Loucy (cell line): ENCODE measurements at regions not wholly inside any gene's neighbourhood (a gene's known extent, or its start where the extent isn't known, plus 50 kb on each side); places are given as distances from the start of the nearest gene placed in this dataset.

Source experiments
- H2AFZ ChIP-seq: fragments of 200-600 bp; sonication (generic); 2 replicates; pipeline ENCODE4 v1.6.0; 2016; ENCODE audit warnings: antibody characterized with exemption, mild to moderate bottlenecking, low read length, moderate library complexity
- H3F3A ChIP-seq: fragments of 200-600 bp; 2 replicates; pipeline ENCODE4 v1.6.0; 2016; ENCODE audit warnings: antibody characterized with exemption, low read depth, mild to moderate bottlenecking
- H3K27me3 ChIP-seq: fragments of 200-600 bp; sonication (generic); 2 replicates; pipeline ENCODE4 v1.6.1; 2014; ENCODE audit warnings: low read length, mild to moderate bottlenecking; ENCODE audit not compliant: insufficient read depth, poor library complexity, severe bottlenecking
- H3K36me3 ChIP-seq: fragments of 200-600 bp; sonication (generic); 2 replicates; pipeline ENCODE4 v1.6.1; 2016; ENCODE audit warnings: low read length; ENCODE audit not compliant: insufficient read depth
- H3K4me1 ChIP-seq: fragments of 200-600 bp; sonication (generic); 2 replicates; pipeline ENCODE4 v1.5.1; 2014; ENCODE audit warnings: low read length, mild to moderate bottlenecking; ENCODE audit not compliant: insufficient read depth, poor library complexity, severe bottlenecking
- H3K4me2 ChIP-seq: fragments of 200-600 bp; sonication (generic); 2 replicates; pipeline ENCODE4 v1.6.0; 2014; ENCODE audit warnings: antibody characterized with exemption, low read length, low read depth, mild to moderate bottlenecking; ENCODE audit not compliant: poor library complexity, severe bottlenecking
- H3K4me3 ChIP-seq: fragments of 200-600 bp; sonication (generic); 2 replicates; pipeline ENCODE4 v1.5.1; 2014; ENCODE audit warnings: low read length, mild to moderate bottlenecking, mixed read lengths; ENCODE audit not compliant: poor library complexity, severe bottlenecking
- H3K79me2 ChIP-seq: fragments of 200-600 bp; sonication (generic); 2 replicates; pipeline ENCODE4 v1.6.1; 2014; ENCODE audit warnings: low read length; ENCODE audit not compliant: insufficient read depth
- H3K9ac ChIP-seq: fragments of 200-600 bp; sonication (generic); 2 replicates; pipeline ENCODE4 v1.6.0; 2014; ENCODE audit warnings: mild to moderate bottlenecking, low read depth, low read length, moderate library complexity; ENCODE audit not compliant: poor library complexity, severe bottlenecking
- H3K9me2 ChIP-seq: fragments of 200-600 bp; sonication (generic); replicated peaks from 2 replicates; pipeline ENCODE4 v1.6.1; 2016; ENCODE audit warnings: low read depth, low read length, mixed read lengths
- H3K9me3 ChIP-seq: fragments of 200-600 bp; sonication (generic); 2 replicates; pipeline ENCODE4 v1.6.1; 2014; ENCODE audit warnings: mild to moderate bottlenecking, antibody characterized with exemption, low read length, low read depth; ENCODE audit not compliant: insufficient read depth
- H4K20me1 ChIP-seq: fragments of 200-600 bp; sonication (generic); 2 replicates; pipeline ENCODE4 v1.6.0; 2014; ENCODE audit warnings: antibody characterized with exemption, low read length, mild to moderate bottlenecking; ENCODE audit not compliant: insufficient read depth, poor library complexity, severe bottlenecking
- CTCF ChIP-seq: fragments of 200-600 bp; sonication (generic); conservative IDR thresholded peaks from 2 replicates; pipeline ENCODE4 v1.5.1; 2014; ENCODE audit warnings: mild to moderate bottlenecking, antibody characterized with exemption, low read length
- EZH2phosphoT487 ChIP-seq: fragments of 200-600 bp; IDR thresholded peaks from 2 replicates; pipeline ENCODE4 v1.6.1; 2018; ENCODE audit warnings: antibody characterized with exemption, mild to moderate bottlenecking, moderate library complexity, borderline replicate concordance

GRCh38 chr5:88377240-88377639 is 108.6 kb upstream of the TMEM161B start:
- H3K4me1 ChIP-seq, result peaks cover 42% of the 10 kb centered on the region
- no peak overlapping the region for H2AFZ ChIP-seq
- peaks cover 23% of the 10 kb centered on the region for H3F3A ChIP-seq
- H4K20me1 ChIP-seq, result no peaks in the 10 kb centered on the region
- H3K27me3 ChIP-seq, result no peaks in the 10 kb centered on the region
- peaks cover 4% of the 10 kb centered on the region for H3K36me3 ChIP-seq
- peaks cover 52% of the 10 kb centered on the region for H3K9me3 ChIP-seq
- no peaks in the 10 kb centered on the region for H3K9me2 ChIP-seq
- H3K4me2 ChIP-seq, result peak overlapping the region; percentile 71
- H3K79me2 ChIP-seq, result no peaks in the 10 kb centered on the region
- H3K9ac ChIP-seq, result peak overlapping the region; percentile 67
- no peak for TF ChIP-seq CTCF
- no peak for TF ChIP-seq EZH2phosphoT487
- H3K4me3 ChIP-seq, result peak overlapping the region; percentile 55

DNA sequence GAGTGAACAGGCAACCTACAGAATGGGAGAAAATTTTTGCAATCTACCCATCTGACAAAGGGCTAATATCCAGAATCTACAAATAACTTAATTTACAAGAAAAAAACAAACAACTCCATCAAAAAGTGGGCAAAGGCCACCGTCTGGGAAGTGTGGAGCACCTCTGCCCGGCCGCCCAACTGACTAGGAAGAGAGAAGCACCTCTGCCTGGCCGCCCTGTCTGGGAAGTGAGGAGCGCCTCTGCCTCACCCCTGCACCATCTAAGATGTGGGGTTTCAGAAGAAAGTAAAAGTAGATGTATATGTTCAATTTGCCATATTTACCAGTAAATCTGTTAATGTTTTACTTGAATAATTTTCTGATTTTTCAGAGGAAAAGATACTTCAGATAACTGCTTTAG is 108.1 kb upstream of the TMEM161B start:
- no peaks in the 10 kb centered on the region for H3K9me2 ChIP-seq
- peak overlapping the region; percentile 55 for H3K4me3 ChIP-seq
- TF ChIP-seq CTCF (no peak), EZH2phosphoT487 (no peak)
- H3K9ac ChIP-seq, result peak overlapping the region; percentile 67
- peaks cover 44% of the 10 kb centered on the region for H3K4me1 ChIP-seq
- H3F3A ChIP-seq, result peaks cover 23% of the 10 kb centered on the region
- H2AFZ ChIP-seq, result no peak overlapping the region
- H4K20me1 ChIP-seq, result no peaks in the 10 kb centered on the region
- H3K27me3 ChIP-seq, result no peaks in the 10 kb centered on the region
- H3K4me2 ChIP-seq, result peak overlapping the region; percentile 71
- no peaks in the 10 kb centered on the region for H3K79me2 ChIP-seq
- H3K36me3 ChIP-seq, result peaks cover 4% of the 10 kb centered on the region
- peaks cover 47% of the 10 kb centered on the region for H3K9me3 ChIP-seq

DNA sequence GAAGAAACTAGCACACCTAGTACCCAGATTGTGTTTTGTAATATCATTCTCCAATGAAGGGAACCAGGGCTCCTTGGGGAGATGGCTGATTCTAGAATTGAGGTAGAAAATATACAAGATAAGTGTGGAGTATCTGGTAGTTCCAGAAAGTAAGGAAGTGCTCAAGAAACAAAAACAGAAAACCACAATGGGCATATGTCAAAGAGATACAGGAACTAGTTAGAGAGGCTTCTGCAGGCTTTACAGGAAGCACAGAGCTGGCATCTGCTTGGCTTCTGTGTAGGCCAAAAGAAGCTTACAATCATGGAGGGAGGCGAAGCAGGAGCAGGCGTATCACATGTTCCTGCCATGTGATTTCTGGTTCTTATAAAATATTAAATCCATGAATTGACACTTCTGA is 105.7 kb upstream of the TMEM161B start:
- Histone ChIP-seq H3K4me1 (peaks cover 48% of the 10 kb centered on the region), H3K9ac (no peak overlapping the region), H2AFZ (no peak overlapping the region), H3K79me2 (no peaks in the 10 kb centered on the region), H3K9me3 (peaks cover 31% of the 10 kb centered on the region), H3F3A (peaks cover 23% of the 10 kb centered on the region), H3K36me3 (no peaks in the 10 kb centered on the region; the same call in 1 of the 2 replicates), H3K4me3 (no peak overlapping the region), H4K20me1 (no peaks in the 10 kb centered on the region), H3K4me2 (no peak overlapping the region), H3K9me2 (no peaks in the 10 kb centered on the region), H3K27me3 (no peaks in the 10 kb centered on the region)
- no peak for TF ChIP-seq CTCF
- TF ChIP-seq EZH2phosphoT487, result no peak
